ENCODE measurements at regions not wholly inside any gene's neighbourhood (a gene's known extent, or its start where the extent isn't known, plus 50 kb on each side); places are given as distances from the start of the nearest gene placed in this dataset.
"Not testable (repeated sequence)": the region's sequence is repeated elsewhere in the genome, so short reads cannot be mapped to it uniquely, and the experiment has no call there.

- Histone ChIP-seq H3K4me3 (no peak overlapping the region), H3K27me3 (no peaks in the 10 kb centered on the region), H3K36me3 (no peaks in the 10 kb centered on the region), H3K9me3 (no peaks in the 10 kb centered on the region)
- DNase-seq = no peak
Measured at GRCh38 chr14:46596236-46596635, 55.3 kb downstream of the RPL10L start.

GRCh38 chr14:46582826-46583225 lies 68.8 kb downstream of the RPL10L start:
- DNase-seq = no peak
- H3K36me3 ChIP-seq = no peaks in the 10 kb centered on the region
- no peaks in the 10 kb centered on the region for H3K9me3 ChIP-seq
- no peaks in the 10 kb centered on the region for H3K27me3 ChIP-seq
- H3K4me3 ChIP-seq = no peak overlapping the region

- no peak for DNase-seq
- H3K27me3 ChIP-seq = no peaks in the 10 kb centered on the region
- no peak overlapping the region for H3K4me3 ChIP-seq
- no peaks in the 10 kb centered on the region for H3K36me3 ChIP-seq
- H3K9me3 ChIP-seq = no peaks in the 10 kb centered on the region
Measured at GRCh38 chr14:46581036-46581671, 70.4 kb downstream of the RPL10L start.

- Histone ChIP-seq H3K27me3 (no peaks in the 10 kb centered on the region), H3K9me3 (no peaks in the 10 kb centered on the region), H3K4me3 (no peak overlapping the region), H3K36me3 (no peaks in the 10 kb centered on the region)
- DNase-seq = no peak
Measured at GRCh38 chr14:46574978-46575375, 76.6 kb downstream of the RPL10L start.

GRCh38 chr14:46574221-46574977 lies 77.2 kb downstream of the RPL10L start:
- DNase-seq = no peak

GRCh38 chr14:46573498-46573897 lies 78.1 kb downstream of the RPL10L start:
- Histone ChIP-seq H3K27me3 (no peaks in the 10 kb centered on the region), H3K4me3 (no peak overlapping the region), H3K9me3 (no peaks in the 10 kb centered on the region), H3K36me3 (no peaks in the 10 kb centered on the region)
- DNase-seq = no peak

More at GRCh38 chr14:46574221-46574977, 77.2 kb downstream of the RPL10L start:
- H3K4me3 ChIP-seq = no peak overlapping the region
- no peaks in the 10 kb centered on the region for H3K9me3 ChIP-seq
- no peaks in the 10 kb centered on the region for H3K36me3 ChIP-seq
- H3K27me3 ChIP-seq = no peaks in the 10 kb centered on the region

GRCh38 chr14:46571970-46572369 lies 79.6 kb downstream of the RPL10L start:
- Histone ChIP-seq H3K4me3 (no peak overlapping the region), H3K9me3 (no peaks in the 10 kb centered on the region), H3K36me3 (no peaks in the 10 kb centered on the region), H3K27me3 (no peaks in the 10 kb centered on the region)
- DNase-seq = peak; percentile 2

GRCh38 chr14:46568161-46568560 lies 83.4 kb downstream of the RPL10L start:
- not testable (repeated sequence) for H3K9me3 ChIP-seq, DNase-seq

GRCh38 chr14:46550836-46551235 lies 100.7 kb downstream of the RPL10L start:
- no peak for DNase-seq
- Histone ChIP-seq H3K4me3 (no peak overlapping the region), H3K36me3 (no peaks in the 10 kb centered on the region), H3K9me3 (no peaks in the 10 kb centered on the region), H3K27me3 (no peaks in the 10 kb centered on the region)

More at GRCh38 chr14:46568161-46568560, 83.4 kb downstream of the RPL10L start:
- not testable (repeated sequence) for H3K27me3 ChIP-seq, H3K36me3 ChIP-seq, H3K4me3 ChIP-seq

- no peaks in the 10 kb centered on the region for H3K27me3 ChIP-seq
- H3K4me3 ChIP-seq = no peak overlapping the region
- H3K9me3 ChIP-seq = no peaks in the 10 kb centered on the region
- no peak for DNase-seq
- H3K36me3 ChIP-seq = no peaks in the 10 kb centered on the region
Measured at GRCh38 chr14:46540986-46541385, 110.6 kb downstream of the RPL10L start.

GRCh38 chr14:46519121-46519520 lies 132.5 kb downstream of the RPL10L start:
- Histone ChIP-seq H3K36me3 (no peaks in the 10 kb centered on the region), H3K4me3 (no peak overlapping the region), H3K9me3 (no peaks in the 10 kb centered on the region), H3K27me3 (no peaks in the 10 kb centered on the region)
- DNase-seq = no peak

- H3K36me3 ChIP-seq, H3K9me3 ChIP-seq, H3K27me3 ChIP-seq, DNase-seq, H3K4me3 ChIP-seq: not testable (repeated sequence)
Measured at GRCh38 chr14:46508752-46509151, 142.8 kb downstream of the RPL10L start.

- Histone ChIP-seq H3K9me3 (no peaks in the 10 kb centered on the region), H3K27me3 (no peaks in the 10 kb centered on the region), H3K4me3 (no peak overlapping the region), H3K36me3 (no peaks in the 10 kb centered on the region)
- no peak for DNase-seq
Measured at GRCh38 chr14:46499521-46499920, 152.1 kb downstream of the RPL10L start.

GRCh38 chr14:46496409-46496808 lies 155.2 kb downstream of the RPL10L start:
- Histone ChIP-seq H3K9me3 (no peaks in the 10 kb centered on the region), H3K36me3 (no peaks in the 10 kb centered on the region), H3K27me3 (no peaks in the 10 kb centered on the region), H3K4me3 (no peak overlapping the region)
- no peak for DNase-seq

GRCh38 chr14:46490238-46490685 lies 161.3 kb downstream of the RPL10L start:
- Histone ChIP-seq H3K36me3 (no peaks in the 10 kb centered on the region), H3K9me3 (no peaks in the 10 kb centered on the region), H3K4me3 (no peak overlapping the region), H3K27me3 (no peaks in the 10 kb centered on the region)
- DNase-seq = no peak

- Histone ChIP-seq H3K36me3 (no peaks in the 10 kb centered on the region), H3K4me3 (no peak overlapping the region), H3K9me3 (no peaks in the 10 kb centered on the region), H3K27me3 (no peaks in the 10 kb centered on the region)
- no peak for DNase-seq
Measured at GRCh38 chr14:46488374-46488773, 163.2 kb downstream of the RPL10L start.

- Histone ChIP-seq H3K36me3 (no peaks in the 10 kb centered on the region), H3K27me3 (no peaks in the 10 kb centered on the region), H3K4me3 (no peak overlapping the region), H3K9me3 (no peaks in the 10 kb centered on the region)
- DNase-seq = no peak
Measured at GRCh38 chr14:46487582-46488350, 163.8 kb downstream of the RPL10L start.
